A549 (cell line): ENCODE measurements at regions not wholly inside any gene's neighbourhood (a gene's known extent, or its start where the extent isn't known, plus 50 kb on each side); places are given as distances from the start of the nearest gene placed in this dataset.

Experiments
- ATAC-seq, 2 experiments: fragments of 200-7000 bp in 1 of 2; fragments of >200 bp in 1 of 2; cut with Nextera tagmentation in 1 of 2; cut with Tn5 transposase in 1 of 2; 3 replicates each; pipeline versions ENCODE4 v1.8.0 to v1.9.1; 2018 to 2020; ENCODE audit warnings: mild to moderate bottlenecking in 1 of 2, moderate library complexity in 1 of 2
- CTCF ChIA-PET: fragments of 300-600 bp; sonication (Branson Sonifier 250); formaldehyde crosslinking; extraction: SDS; loops from one replicate; lab custom pipeline; 2021; ENCODE audit warnings: antibody characterized with exemption, inconsistent platforms; lab: Yijun Ruan, JAX
- POLR2A ChIA-PET: fragments of 350-600 bp; formaldehyde crosslinking; extraction: SDS; loops from one replicate; lab custom pipeline; 2021; ENCODE audit warnings: antibody characterized with exemption, inconsistent platforms; lab: Yijun Ruan, JAX
- DNase-seq, 2 experiments: peaks; one replicate each; pipeline versions ENCODE4 v3.0.0 to v3.0.0-alpha.2; 2011 to 2016; ENCODE audit warnings: low read depth in 1 of 2, low spot score in 1 of 2
- FAIRE-seq: peaks from 2 replicates; lab custom pipeline; 2011; peaks lifted over from hg19 to GRCh38; lab: Jason Lieb, UNC
- H3K27ac ChIP-seq, 2 experiments: fragments of >200 bp; sonication (Bioruptor Twin); formaldehyde crosslinking; 3 replicates each; pipeline ENCODE4 v1.5.1; 2016 to 2017
- H3K4me1 ChIP-seq: fragments of >200 bp; sonication (Bioruptor Twin); formaldehyde crosslinking; 3 replicates; pipeline ENCODE4 v1.6.1; 2016
- H3K4me2 ChIP-seq: fragments of >200 bp; sonication (Bioruptor Twin); formaldehyde crosslinking; 3 replicates; pipeline ENCODE4 v1.6.1; 2016
- H3K4me3 ChIP-seq: fragments of >200 bp; sonication (Bioruptor Twin); formaldehyde crosslinking; 3 replicates; pipeline ENCODE4 v1.5.1; 2016
- H3K9me3 ChIP-seq: fragments of >200 bp; sonication (Bioruptor Twin); formaldehyde crosslinking; 3 replicates; pipeline ENCODE4 v1.6.1; 2016
- BCL3 ChIP-seq: fragments of >200 bp; sonication (Bioruptor Twin); formaldehyde crosslinking; IDR thresholded peaks from 3 replicates; pipeline ENCODE4 v1.6.1; 2016
- BHLHE40 ChIP-seq: IDR thresholded peaks from 2 replicates; pipeline ENCODE4 v1.6.1; 2012; ENCODE audit warnings: low read depth, low read length, inconsistent platforms
- CBX2 ChIP-seq: fragments of 200-600 bp; sonication (generic); IDR thresholded peaks from 2 replicates; pipeline ENCODE4 v1.6.1; 2016; ENCODE audit warnings: low read depth, mild to moderate bottlenecking, borderline replicate concordance
- CBX8 ChIP-seq: fragments of 200-600 bp; sonication (generic); IDR thresholded peaks from 2 replicates; pipeline ENCODE4 v1.6.1; 2016
- CTCF ChIP-seq: fragments of >200 bp; sonication (Bioruptor Twin); formaldehyde crosslinking; IDR thresholded peaks from 3 replicates; pipeline ENCODE4 v1.5.1; 2016
- EHMT2 ChIP-seq: fragments of 200-600 bp; sonication (generic); IDR thresholded peaks from 2 replicates; pipeline ENCODE4 v1.6.1; 2016; ENCODE audit warnings: antibody characterized with exemption, low read depth, mild to moderate bottlenecking, moderate library complexity
- ELK1 ChIP-seq: fragments of 150-350 bp; IDR thresholded peaks from 2 replicates; pipeline ENCODE4 v1.6.1; 2014; ENCODE audit warnings: low read depth, mild to moderate bottlenecking, low read length
- HES2 ChIP-seq: fragments of >200 bp; sonication (Bioruptor Twin); formaldehyde crosslinking; IDR thresholded peaks from 2 replicates; pipeline ENCODE4 v1.6.1; 2016
- HEYL ChIP-seq: fragments of 250-450 bp; sonication (Bioruptor Pico); IDR thresholded peaks from 2 replicates; pipeline ENCODE4 v1.8.0; 2021; ENCODE audit warnings: mild to moderate bottlenecking, moderate library complexity
- JUN ChIP-seq, 2 experiments: fragments of >200 bp; sonication (Bioruptor Twin); formaldehyde crosslinking; IDR thresholded peaks; 2 replicates in 1 of 2; 3 replicates in 1 of 2; pipeline ENCODE4 v1.6.1; 2016 to 2017
- KDM5A ChIP-seq: fragments of 200-600 bp; sonication (generic); IDR thresholded peaks from 2 replicates; pipeline ENCODE4 v1.6.1; 2016; ENCODE audit warnings: antibody characterized with exemption, mild to moderate bottlenecking
- MAFK ChIP-seq: fragments of 450-650 bp; IDR thresholded peaks from 2 replicates; pipeline ENCODE4 v1.6.1; 2014; ENCODE audit not compliant: partially characterized antibody
- MYC ChIP-seq: IDR thresholded peaks from 2 replicates; pipeline ENCODE4 v1.6.1; 2012; ENCODE audit warnings: mild to moderate bottlenecking, inconsistent platforms, low read length, improper control_type of control experiment, borderline replicate concordance
- NPAS2 ChIP-seq: fragments of 250-450 bp; sonication (Bioruptor Pico); IDR thresholded peaks from 2 replicates; pipeline ENCODE4 v1.8.0; 2022; ENCODE audit warnings: mild to moderate bottlenecking, moderate library complexity, borderline replicate concordance
- POLR2AphosphoS2 ChIP-seq: conservative IDR thresholded peaks from 2 replicates; pipeline ENCODE4 v1.6.1; 2012; ENCODE audit warnings: low read length, improper control_type of control experiment, inconsistent platforms
- RARB ChIP-seq: fragments of 250-450 bp; sonication (Bioruptor Pico); IDR thresholded peaks from 2 replicates; pipeline ENCODE4 v1.8.0; 2021; ENCODE audit warnings: mild to moderate bottlenecking, moderate library complexity
- RFX5 ChIP-seq: fragments of 450-650 bp; IDR thresholded peaks from 2 replicates; pipeline ENCODE4 v1.7.1; 2014; ENCODE audit warnings: antibody characterized with exemption, mild to moderate bottlenecking, moderate library complexity
- RNF2 ChIP-seq: fragments of 200-600 bp; sonication (generic); IDR thresholded peaks from 2 replicates; pipeline ENCODE4 v1.6.1; 2016; ENCODE audit warnings: low read depth, mild to moderate bottlenecking, antibody characterized with exemption, moderate library complexity, borderline replicate concordance
- TP53 ChIP-seq: fragments of 250-450 bp; sonication (Bioruptor Pico); IDR thresholded peaks from 2 replicates; pipeline ENCODE4 v1.5.0; 2021; ENCODE audit warnings: mild to moderate bottlenecking, moderate library complexity
- USF2 ChIP-seq: fragments of 450-650 bp; IDR thresholded peaks from 2 replicates; pipeline ENCODE4 v1.6.1; 2014; ENCODE audit warnings: antibody characterized with exemption
- ZC3H11A ChIP-seq: fragments of 450-650 bp; IDR thresholded peaks from 2 replicates; pipeline ENCODE4 v1.6.1; 2014; ENCODE audit warnings: antibody characterized with exemption, mild to moderate bottlenecking
- ZNF302 ChIP-seq: fragments of 250-450 bp; sonication (Bioruptor Pico); IDR thresholded peaks from 2 replicates; pipeline ENCODE4 v1.9.0; 2021; ENCODE audit warnings: inconsistent platforms, mild to moderate bottlenecking, moderate library complexity
- WGBS: methylation state at CpG from one replicate; pipeline ENCODE4 v1.1.6; 2017; ENCODE audit errors: missing lambda C conversion rate; 5-methylcytosine and 5-hydroxymethylcytosine counted together

- DNase-seq (no peak), FAIRE-seq (no peak), ATAC-seq (no peak)
- 15% methylated on average over 9 of the region's 9 CpGs for WGBS
- ChIA-PET POLR2A (no interaction called here), CTCF (no interaction called here)
- H3K4me3 ChIP-seq, result no peak overlapping the region
- no peak overlapping the region for H3K4me2 ChIP-seq
- H3K9me3 ChIP-seq, result no peaks in the 10 kb centered on the region
- TF ChIP-seq MAFK (peak; percentile 25), HEYL (CRISPR knock-in tag) (no peak)
- H3K27ac ChIP-seq, result no peak overlapping the region
- no peaks in the 10 kb centered on the region for H3K4me1 ChIP-seq
These were observed 743.7 kb upstream of the HS6ST1 start for GRCh38 chr2:129062146-129062912.

GRCh38 chr2:129067070-129067469 is 748.4 kb upstream of the HS6ST1 start:
- TF ChIP-seq POLR2AphosphoS2 (no peak), NPAS2 (CRISPR knock-in tag) (no peak), BCL3 (no peak)
- TF ChIP-seq, all 56 proteins: peak for 0
- Histone ChIP-seq H3K4me2 (no peak overlapping the region), H3K27ac (no peak overlapping the region), H3K4me3 (no peak overlapping the region), H3K9me3 (no peaks in the 10 kb centered on the region), H3K4me1 (no peaks in the 10 kb centered on the region)
- ATAC-seq (no peak), DNase-seq (no peak), FAIRE-seq (no peak)
- 5% methylated on average over 1 of the region's 1 CpG for WGBS
- CTCF ChIA-PET, result no interaction called here
- POLR2A ChIA-PET, result no interaction called here

- no peak for TF ChIP-seq TP53
- no peak for TF ChIP-seq ZC3H11A
- TF ChIP-seq USF2, result no peak
- no peak for TF ChIP-seq MYC
- no peak for TF ChIP-seq BHLHE40
- TF ChIP-seq RARB (CRISPR knock-in tag), result no peak
- TF ChIP-seq CBX2, result no peak
- TF ChIP-seq KDM5A, result no peak
- no peak for TF ChIP-seq RNF2
- TF ChIP-seq ZNF302 (CRISPR knock-in tag), result no peak
- no peak for TF ChIP-seq RFX5
- no peak for TF ChIP-seq HES2
- no peak for TF ChIP-seq EHMT2
- no peak for TF ChIP-seq CTCF
- no peak for TF ChIP-seq CBX8
- TF ChIP-seq JUN (IDR thresholded peaks at IDR 0.05), result no peak
- no peak for TF ChIP-seq ELK1
- TF ChIP-seq HEYL (CRISPR knock-in tag), result no peak
- ATAC-seq (no peak), FAIRE-seq (no peak), DNase-seq (no peak)
- Histone ChIP-seq H3K4me2 (no peak overlapping the region), H3K4me1 (no peaks in the 10 kb centered on the region), H3K4me3 (no peak overlapping the region), H3K9me3 (no peaks in the 10 kb centered on the region), H3K27ac (no peak overlapping the region)
- CTCF ChIA-PET, result no interaction called here
- 13% methylated on average over 3 of the region's 3 CpGs for WGBS
- POLR2A ChIA-PET, result no interaction called here
These were observed 749.3 kb upstream of the HS6ST1 start for GRCh38 chr2:129067953-129068352.
